Activated gamma-delta T cell treated with Interleukin-2 at 50 U/mL for 16 hours (primary cell): ENCODE measurements at regions not wholly inside any gene's neighbourhood (a gene's known extent, or its start where the extent isn't known, plus 50 kb on each side); places are given as distances from the start of the nearest gene placed in this dataset.
"Not testable (repeated sequence)": the region's sequence is repeated elsewhere in the genome, so short reads cannot be mapped to it uniquely, and the experiment has no call there.

Experiments
- DNase-seq: peaks from one replicate; pipeline ENCODE4 v3.0.0-alpha.2; 2020

DNA sequence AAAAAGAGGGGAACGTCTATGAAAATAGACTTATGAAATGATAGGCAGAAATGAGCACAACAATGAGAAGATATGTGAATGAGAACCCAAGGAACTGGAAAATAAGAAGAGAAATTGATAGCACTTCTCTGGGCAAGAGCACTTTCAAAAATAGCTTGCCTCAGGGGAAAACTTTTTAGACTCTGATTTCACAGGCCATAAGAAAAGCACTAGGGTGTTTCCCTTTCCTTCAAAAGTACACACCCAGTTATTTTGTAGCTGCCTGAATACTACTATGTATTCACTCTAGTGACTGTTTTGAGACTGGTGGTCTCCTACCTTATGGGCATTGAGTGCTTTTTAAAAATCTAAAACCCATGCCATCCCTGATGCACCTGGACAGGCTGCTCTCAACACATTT, 172.3 kb upstream of the SOX6 start:
- DNase-seq, result no peak

DNA sequence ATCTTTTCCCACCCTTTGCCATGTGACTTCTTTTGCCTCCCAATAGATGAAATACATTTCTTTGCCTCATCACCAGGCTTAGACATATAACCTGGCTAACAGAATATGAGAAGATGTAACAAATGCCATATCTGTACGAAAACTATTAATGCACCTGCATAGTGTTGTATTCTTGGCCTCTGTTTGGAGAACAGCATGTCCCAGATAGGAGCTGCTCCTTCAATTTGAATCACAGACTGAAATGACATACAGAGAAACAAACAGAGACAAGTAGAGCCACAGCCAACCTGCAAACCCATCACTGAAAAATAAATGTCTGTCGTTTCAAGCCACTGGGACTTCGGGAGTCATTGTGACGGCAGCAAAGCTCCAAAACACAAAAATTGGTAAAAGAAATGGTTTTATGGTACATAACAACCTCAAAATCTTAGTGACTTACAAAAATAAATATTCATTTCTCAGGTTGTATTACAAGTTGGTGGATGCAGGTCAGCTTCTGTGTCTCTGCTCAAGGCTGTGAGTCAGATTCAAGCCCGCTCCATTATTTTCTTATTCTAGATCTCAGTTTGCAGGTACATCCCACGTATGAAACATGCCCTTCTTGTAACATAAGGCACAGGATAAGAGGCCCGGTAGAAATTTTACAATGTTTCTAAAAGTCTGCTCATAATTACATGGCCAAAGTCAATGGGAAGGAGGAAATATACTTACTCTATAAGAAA, 171.3 kb upstream of the SOX6 start:
- DNase-seq, result no peak

GRCh38 chr11:16526947-16527346, 170.6 kb upstream of the SOX6 start:
- no peak for DNase-seq

- not testable (repeated sequence) for DNase-seq
Observed at GRCh38 chr11:16520713-16521112, 164.4 kb upstream of the SOX6 start.

GRCh38 chr11:16512899-16513241, 156.5 kb upstream of the SOX6 start:
- DNase-seq, result no peak

GRCh38 chr11:16512198-16512898, 156.0 kb upstream of the SOX6 start:
- no peak for DNase-seq

DNA sequence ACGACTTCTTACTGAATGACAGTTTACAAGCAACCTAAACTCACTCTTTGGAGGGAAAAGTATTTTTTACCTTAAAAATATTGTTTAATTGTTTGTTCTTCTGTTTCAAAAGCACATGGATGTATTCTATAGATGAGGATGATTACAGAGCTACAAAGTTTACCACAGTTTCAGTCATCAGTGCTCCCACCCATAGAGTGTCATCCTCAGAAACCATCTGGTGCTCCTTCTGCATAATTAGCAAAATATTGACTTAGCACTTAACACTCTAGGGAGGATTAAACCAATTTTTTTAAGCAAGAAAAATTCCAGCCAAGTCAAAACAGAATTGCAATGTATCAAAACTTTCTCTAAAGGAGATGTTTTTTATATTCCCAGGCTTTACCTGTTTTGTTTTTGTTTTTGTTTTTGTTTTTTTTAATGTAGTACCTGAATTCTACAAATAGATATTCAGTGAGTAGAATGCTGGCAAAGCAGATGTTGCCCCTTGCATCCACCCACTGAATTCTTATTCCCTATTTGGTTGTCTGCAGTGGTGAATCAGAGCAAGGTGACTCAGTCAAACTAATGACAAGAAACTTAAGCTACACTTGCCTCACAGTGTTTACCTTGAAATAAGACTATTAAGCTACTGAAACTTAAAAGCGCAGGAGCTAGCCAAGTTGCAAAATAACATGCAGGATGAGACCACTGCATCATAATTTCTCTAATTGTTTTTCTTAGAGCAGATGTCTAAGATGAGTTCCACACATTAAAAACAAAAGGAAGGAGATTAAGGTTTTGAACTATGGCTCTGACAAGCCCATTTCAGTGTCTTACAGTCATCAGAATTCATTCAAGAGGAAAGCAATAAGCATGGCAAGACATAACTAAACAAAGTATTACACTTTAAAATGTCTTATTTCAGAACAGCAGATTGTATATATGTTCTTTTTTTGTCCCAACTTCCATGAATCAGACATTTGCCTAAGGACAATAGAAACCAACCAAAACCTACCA, 155.1 kb upstream of the SOX6 start:
- DNase-seq, result no peak

DNA sequence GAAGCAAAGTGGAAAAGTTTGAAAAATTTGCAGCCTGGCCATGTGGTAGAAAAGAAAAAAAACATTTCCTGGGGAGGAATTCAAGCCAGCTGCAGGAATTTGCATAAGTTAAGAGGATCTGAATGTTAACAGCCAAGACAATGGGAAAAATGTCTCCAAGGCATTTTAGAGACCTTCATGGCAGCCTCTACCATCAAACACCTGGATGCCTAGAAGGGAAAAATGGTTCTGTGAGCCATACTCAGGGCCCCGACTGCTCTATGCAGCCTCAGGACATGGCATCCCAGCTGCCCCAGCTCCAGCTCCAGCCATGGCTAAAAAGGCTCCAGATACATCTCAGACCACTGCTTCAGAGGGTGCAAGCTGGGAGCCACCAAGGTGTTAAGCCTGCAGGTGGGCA, 149.1 kb upstream of the SOX6 start:
- DNase-seq, result no peak

DNA sequence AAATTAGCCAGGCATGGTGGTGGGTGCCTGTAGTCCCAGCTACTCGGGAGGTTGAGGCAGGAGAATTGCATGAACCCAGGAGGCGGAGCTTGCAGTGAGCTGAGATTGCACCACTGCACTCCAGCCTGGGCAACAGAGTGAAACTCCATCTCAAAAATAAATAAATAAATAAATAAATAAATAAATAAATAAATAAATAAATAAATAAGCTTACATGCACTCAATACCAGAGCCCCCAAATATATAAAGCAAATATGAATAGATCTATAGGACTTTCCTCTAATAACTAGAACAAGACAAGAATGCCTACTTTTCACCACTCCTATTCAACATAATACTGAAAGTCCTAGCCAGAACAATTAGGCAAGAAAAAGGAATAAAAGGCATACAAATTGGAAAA, 147.5 kb upstream of the SOX6 start:
- DNase-seq, result not testable (repeated sequence)

DNA sequence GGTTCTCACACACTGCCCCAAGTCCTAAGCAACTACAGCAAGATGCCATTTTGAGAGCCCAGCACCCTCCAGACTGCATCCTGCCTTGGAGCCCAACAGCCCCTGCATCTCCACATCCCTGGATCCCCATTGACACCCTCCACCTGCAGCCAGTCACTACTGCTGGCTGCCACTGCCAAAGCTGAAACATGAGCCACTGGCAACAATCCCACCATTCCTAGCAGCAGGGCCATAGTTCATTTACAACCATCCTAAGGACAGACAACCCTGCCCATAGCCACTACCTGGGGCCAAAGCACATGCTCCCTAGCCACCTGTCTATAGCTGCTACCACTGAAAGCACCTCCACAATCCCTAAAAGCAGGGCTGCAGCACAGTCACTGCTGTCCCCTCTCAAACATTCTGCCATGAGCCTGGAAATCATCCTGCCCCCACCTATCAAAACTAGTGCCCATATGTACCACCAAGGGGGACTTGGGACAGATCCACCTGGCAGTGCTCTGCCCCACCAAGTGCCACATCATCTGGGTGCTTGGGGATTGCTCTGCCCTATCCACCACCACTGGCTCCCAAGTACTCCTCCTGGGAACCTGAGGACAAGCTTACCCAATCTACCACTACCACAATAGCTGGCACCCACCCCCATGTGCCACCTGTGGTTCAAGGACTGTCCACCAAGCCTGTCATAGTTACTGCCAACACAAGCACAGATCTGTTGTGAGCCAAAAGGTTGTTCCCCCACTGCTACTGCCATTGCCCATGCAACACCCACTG, 138.8 kb upstream of the SOX6 start:
- DNase-seq, result no peak

DNA sequence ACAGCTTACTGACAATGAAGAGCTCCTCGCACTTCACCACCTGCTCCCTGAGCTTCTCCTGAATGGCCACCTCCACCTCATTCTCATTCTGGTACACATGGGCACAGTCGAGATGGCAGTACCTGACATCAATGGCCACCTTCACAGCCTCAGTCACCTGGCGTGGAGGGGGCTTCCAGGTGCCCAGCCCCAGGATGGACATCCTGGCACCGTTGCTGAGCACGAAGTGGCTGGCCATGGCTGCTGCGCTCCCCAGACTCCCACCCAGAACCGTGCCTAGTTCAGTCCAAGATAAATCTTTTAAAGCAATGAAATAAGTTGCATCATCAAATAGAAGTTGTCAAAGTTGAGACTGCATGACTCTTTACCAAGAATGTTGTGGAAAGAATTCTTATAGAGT, 128.1 kb upstream of the SOX6 start:
- no peak for DNase-seq

DNA sequence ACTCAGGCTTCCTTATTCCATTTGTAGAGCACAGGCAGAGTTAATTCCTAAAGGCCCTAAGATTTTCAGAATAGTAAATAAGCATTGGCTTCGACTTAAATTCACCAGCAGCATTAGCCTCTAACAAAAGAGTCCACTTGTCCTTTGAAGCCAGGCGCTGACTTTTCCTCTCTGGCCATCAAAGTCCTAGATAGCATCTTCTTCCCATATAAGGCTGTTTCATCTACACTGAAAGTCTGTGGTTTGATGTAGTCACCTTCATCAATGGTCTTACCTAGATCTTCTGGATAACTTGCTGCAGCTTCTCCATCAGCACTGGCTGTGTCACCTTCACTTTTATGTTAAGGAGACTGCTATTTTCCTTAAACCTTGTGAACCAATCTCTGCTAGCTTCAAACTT, 118.3 kb upstream of the SOX6 start:
- no peak for DNase-seq

GRCh38 chr11:16469968-16470367, 113.6 kb upstream of the SOX6 start:
- DNase-seq, result no peak

GRCh38 chr11:16468735-16469453, 112.5 kb upstream of the SOX6 start:
- DNase-seq, result no peak

- no peak for DNase-seq
Observed at GRCh38 chr11:16460508-16460907, 104.2 kb upstream of the SOX6 start.

DNA sequence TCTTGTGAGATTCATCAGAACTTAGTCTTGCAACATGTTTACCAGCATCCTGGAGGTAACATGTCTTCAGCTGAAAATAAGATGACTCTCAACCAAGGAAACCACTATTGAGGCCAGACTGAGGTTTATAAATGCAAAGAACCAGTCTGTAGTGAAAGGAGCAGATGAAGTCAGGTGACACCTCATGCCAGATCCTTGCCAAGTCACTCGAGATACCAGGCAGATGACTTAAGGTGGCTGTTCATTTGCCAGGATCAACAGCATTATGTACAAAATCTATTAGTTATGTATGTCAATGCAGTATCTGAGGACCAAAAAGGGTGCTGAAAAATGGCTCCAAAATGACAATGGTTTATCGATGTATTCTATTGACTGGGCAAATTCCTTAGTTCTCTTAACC, 100.0 kb upstream of the SOX6 start:
- DNase-seq, result no peak

- DNase-seq, result no peak
Observed at GRCh38 chr11:16454289-16454863, 98.0 kb upstream of the SOX6 start.

DNA sequence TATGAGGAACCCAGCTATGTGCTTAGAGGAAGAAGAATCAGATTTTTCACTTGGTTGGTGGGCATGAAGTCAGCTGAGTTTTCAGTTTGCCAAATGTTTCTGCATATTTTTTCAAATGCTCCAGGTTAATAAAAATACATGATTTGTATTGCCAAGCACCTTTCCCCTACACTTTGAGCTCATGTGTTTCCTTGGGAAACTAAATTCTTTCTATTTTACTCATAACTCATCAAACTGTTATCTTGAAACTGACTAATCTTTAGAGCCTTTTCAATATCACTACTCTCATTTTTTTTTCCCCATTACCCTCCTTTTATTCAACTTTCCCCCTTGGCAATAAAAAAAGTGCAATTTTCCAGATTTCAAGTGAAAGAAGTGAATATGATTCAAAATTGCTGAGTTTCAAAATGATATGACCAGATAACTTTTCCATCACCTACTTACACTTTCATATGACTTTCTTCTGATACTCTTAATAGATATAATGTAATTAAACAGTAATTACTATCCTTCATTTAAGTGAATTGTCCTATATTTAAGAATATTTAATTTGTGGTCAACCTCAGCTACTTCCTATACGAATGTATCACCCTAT, 91.9 kb upstream of the SOX6 start:
- DNase-seq, result no peak

- DNase-seq, result no peak
Observed at GRCh38 chr11:16441461-16441860, 85.1 kb upstream of the SOX6 start.

DNA sequence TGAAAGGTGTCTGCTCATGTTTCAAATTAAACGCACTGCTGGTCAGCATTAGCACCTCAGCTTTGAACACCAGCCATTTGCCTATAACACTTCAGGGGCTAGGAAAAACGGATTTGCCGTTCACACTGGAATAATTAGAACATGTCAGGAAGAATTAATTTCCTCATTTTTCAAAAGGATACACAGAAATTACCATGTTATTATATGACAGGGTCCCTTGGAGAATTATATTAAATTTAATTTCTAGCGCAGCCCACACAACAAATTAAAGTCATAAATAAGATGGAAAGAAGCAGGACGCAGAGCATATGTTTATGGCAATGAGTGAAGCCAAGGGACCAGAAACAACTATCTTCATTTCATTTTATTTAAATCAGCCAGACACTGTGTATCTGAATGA, 83.8 kb upstream of the SOX6 start:
- no peak for DNase-seq

DNA sequence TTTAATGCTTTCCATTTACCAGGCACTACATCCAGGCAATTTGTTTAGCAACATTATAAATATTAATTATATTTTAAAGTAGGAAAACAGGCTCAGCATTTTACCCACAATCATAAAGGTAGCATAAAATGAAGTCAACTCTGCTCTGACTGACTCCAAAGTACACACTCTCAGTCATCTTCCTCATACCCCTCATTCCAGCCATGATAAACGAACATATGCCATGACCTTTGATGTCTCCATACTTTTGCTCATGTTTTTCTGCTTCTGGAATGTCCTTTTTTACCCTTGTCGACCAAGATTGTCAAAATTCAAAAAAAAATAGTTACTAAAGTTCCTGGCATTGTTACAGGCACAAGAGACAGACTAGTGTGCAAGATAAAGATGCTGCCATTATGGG, 77.7 kb upstream of the SOX6 start:
- DNase-seq, result no peak
